OCI-LY3 (cell line): ENCODE measurements at regions not wholly inside any gene's neighbourhood (a gene's known extent, or its start where the extent isn't known, plus 50 kb on each side); places are given as distances from the start of the nearest gene placed in this dataset.

Experiments used
- CTCF ChIP-seq: fragments of 200-600, 300-600 bp; sonication (generic); IDR thresholded peaks from 2 replicates; pipeline ENCODE4 v1.5.1; 2014; ENCODE audit warnings: antibody characterized with exemption, low read length, low read depth
- EZH2phosphoT487 ChIP-seq: fragments of 200-600 bp; shearing (Covaris generic); IDR thresholded peaks from 2 replicates; pipeline ENCODE4 v1.6.1; 2018; ENCODE audit warnings: antibody characterized with exemption, mixed run types, low read depth

- no peak for TF ChIP-seq CTCF
- TF ChIP-seq EZH2phosphoT487: no peak
Observed at GRCh38 chr3:23107221-23107620, 95.9 kb upstream of the UBE2E2 start.
